ENCODE measurements at regions not wholly inside any gene's neighbourhood (a gene's known extent, or its start where the extent isn't known, plus 50 kb on each side); places are given as distances from the start of the nearest gene placed in this dataset.

DNA sequence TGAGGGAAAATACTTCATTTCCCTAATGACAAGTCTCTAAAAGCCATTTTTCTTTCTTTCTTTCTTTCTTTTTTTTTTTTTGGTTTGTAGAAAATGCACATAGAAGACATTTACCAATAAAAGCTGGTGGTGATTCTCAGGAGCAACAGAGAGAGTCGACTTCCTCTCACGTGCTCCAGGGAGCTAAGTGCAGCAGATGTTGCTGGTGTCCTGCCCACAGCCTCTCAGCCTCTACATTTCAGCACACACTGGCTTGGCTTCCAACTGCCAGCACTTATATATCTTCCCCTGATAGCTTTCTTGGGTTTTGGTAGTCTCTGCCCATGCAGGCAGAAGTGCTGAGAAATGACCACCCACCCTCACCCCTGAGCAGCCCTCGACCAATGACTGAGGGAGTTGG is 58.4 kb upstream of the MARCHF10 start:
- H3K4me3 ChIP-seq, result no peak overlapping the region
- intact Hi-C loops (cut with DNase I), result no loop called here
- H3K36me3 ChIP-seq, result no peaks in the 10 kb centered on the region
- H3K27ac ChIP-seq, result no peak overlapping the region
- peak in 1 of 3 donors; percentile 7 for DNase-seq
- ATAC-seq, result no peak
- TF ChIP-seq, protein P1, sequence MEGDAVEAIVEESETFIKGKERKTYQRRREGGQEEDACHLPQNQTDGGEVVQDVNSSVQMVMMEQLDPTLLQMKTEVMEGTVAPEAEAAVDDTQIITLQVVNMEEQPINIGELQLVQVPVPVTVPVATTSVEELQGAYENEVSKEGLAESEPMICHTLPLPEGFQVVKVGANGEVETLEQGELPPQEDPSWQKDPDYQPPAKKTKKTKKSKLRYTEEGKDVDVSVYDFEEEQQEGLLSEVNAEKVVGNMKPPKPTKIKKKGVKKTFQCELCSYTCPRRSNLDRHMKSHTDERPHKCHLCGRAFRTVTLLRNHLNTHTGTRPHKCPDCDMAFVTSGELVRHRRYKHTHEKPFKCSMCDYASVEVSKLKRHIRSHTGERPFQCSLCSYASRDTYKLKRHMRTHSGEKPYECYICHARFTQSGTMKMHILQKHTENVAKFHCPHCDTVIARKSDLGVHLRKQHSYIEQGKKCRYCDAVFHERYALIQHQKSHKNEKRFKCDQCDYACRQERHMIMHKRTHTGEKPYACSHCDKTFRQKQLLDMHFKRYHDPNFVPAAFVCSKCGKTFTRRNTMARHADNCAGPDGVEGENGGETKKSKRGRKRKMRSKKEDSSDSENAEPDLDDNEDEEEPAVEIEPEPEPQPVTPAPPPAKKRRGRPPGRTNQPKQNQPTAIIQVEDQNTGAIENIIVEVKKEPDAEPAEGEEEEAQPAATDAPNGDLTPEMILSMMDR (IDR thresholded peaks at IDR 0.05), result no peak
- no peak for TF ChIP-seq POLR2A (IDR thresholded peaks at IDR 0.05)
- no peaks in the 10 kb centered on the region for H3K9me3 ChIP-seq
- H3K27me3 ChIP-seq, result no peaks in the 10 kb centered on the region
- no peaks in the 10 kb centered on the region for H3K4me1 ChIP-seq
- WGBS (ENCODE audit: insufficient coverage, low coverage, low lambda C conversion rate, missing lambda C conversion rate), result no CpG with 5 or more reads among the region's 3 CpGs

DNA sequence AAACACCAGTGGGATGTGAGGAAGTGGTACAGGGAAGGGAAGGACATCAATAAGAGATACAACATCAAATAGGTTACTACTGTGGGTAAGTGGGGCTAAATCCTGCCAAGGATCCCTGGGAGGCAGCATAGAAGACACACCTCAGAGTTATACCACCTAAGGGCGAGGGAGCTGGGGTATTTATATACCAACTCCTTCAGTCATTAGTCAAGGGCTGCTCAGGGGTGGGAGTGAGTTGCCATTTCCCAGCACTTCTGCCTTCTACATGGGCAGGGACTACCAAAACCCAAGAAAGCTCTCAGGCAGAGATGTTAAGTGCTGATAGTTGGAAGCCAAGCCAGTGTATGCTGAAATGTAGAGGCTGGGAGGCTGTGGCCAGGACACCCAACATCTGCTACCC is 57.5 kb upstream of the MARCHF10 start:
- Histone ChIP-seq H3K27me3 (no peaks in the 10 kb centered on the region), H3K4me3 (no peak overlapping the region), H3K36me3 (no peaks in the 10 kb centered on the region), H3K4me1 (no peaks in the 10 kb centered on the region), H3K27ac (no peak overlapping the region), H3K9me3 (no peaks in the 10 kb centered on the region)
- intact Hi-C loops (cut with DNase I), result no loop called here
- ATAC-seq (no peak), DNase-seq (peak in 1 of 3 donors; percentile 14)
- 40% methylated on average over 1 of the region's 1 CpG for WGBS (ENCODE audit: insufficient coverage, low coverage, low lambda C conversion rate, missing lambda C conversion rate)
- TF ChIP-seq POLR2A (IDR thresholded peaks at IDR 0.05), result no peak
- TF ChIP-seq, protein P1 (IDR thresholded peaks at IDR 0.05), result no peak

DNA sequence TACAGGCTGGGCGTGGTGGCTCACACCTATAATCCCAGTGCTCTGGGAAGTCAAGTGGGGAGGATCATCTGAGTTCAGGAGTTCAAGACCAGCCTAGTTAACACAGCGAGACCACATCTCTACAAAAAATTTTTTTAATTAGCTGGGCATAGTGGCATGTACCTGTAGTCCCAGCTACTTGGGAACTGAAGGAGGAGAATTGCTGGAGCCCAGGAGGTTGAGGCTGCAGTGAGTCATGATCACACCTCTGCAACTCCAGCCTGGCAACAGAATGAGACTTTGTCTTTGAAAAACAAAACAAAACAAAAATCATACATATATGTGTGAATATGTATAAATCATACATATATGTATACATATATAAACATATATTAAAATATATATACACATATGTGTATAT is 54.1 kb upstream of the MARCHF10 start:
- Histone ChIP-seq H3K27ac (no peak overlapping the region), H3K9me3 (no peaks in the 10 kb centered on the region), H3K36me3 (no peaks in the 10 kb centered on the region), H3K4me1 (no peaks in the 10 kb centered on the region), H3K4me3 (no peak overlapping the region), H3K27me3 (no peaks in the 10 kb centered on the region)
- WGBS (ENCODE audit: insufficient coverage, low coverage, low lambda C conversion rate, missing lambda C conversion rate), result no CpG with 5 or more reads among the region's 2 CpGs
- intact Hi-C loops (cut with DNase I), result no loop called here
- DNase-seq, result peak in 1 of 3 donors; percentile 7
- TF ChIP-seq, protein P1 (IDR thresholded peaks at IDR 0.05), result no peak
- TF ChIP-seq POLR2A (IDR thresholded peaks at IDR 0.05), result no peak
- ATAC-seq, result no peak

DNA sequence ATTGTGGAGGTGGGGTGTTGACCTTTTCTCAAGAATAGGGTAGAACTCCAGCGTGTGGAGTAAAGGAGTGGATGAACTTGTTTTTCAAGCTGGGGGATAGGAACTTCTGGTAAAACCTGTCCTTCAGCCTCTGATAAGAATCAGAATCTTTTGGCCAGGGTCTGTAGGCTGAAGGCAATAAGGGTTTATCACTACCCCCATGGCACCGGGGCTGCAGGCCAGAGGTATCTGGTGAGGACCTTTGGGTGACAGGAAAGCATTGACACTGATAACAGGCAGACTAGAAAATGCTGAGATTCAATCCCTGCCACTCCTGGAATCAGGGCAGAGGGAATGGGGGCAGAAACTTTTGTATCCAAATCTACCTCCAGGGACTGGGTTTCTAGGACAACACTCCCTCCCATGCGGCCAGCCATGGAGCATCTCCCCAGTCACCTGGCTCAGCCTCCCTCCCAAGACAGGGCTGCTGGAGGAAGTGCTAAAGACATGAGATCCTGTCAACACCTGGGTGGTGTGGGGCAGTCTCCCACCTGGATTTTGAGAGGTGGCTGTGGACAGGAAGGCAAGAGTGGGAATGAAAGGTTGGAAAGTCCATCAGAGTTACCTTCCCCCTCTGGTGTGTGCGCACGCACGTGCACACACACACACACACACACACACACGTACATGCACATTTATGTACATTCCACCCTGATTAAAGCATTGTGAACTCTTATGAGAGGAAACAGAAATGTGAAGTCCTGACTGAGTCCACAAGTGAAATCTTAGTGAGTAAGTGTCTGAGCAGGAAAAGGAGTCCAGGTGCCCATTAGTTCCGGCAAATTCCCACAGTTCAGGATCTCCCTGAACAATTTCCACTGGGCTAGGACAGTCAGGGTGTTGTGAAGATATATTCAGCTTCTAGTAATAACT is 53.1 kb upstream of the MARCHF10 start:
- Histone ChIP-seq H3K4me1 (no peaks in the 10 kb centered on the region), H3K27ac (no peak overlapping the region), H3K36me3 (no peaks in the 10 kb centered on the region), H3K9me3 (no peaks in the 10 kb centered on the region), H3K4me3 (no peak overlapping the region), H3K27me3 (no peaks in the 10 kb centered on the region)
- TF ChIP-seq, protein P1 (IDR thresholded peaks at IDR 0.05), result no peak
- TF ChIP-seq POLR2A (IDR thresholded peaks at IDR 0.05), result no peak
- DNase-seq, result peak in 1 of 3 donors; percentile 24
- ATAC-seq, result no peak
- 71% methylated on average over 6 of the region's 8 CpGs for WGBS (ENCODE audit: insufficient coverage, low coverage, low lambda C conversion rate, missing lambda C conversion rate)
- intact Hi-C loops (cut with DNase I), result no loop called here
